Stomach (tissue), 8 donors: ENCODE measurements at regions not wholly inside any gene's neighbourhood (a gene's known extent, or its start where the extent isn't known, plus 50 kb on each side); places are given as distances from the start of the nearest gene placed in this dataset.

Experiments used
- DNase-seq, 2 donors: peaks; one replicate each; pipeline versions ENCODE4 v3.0.0 to v3.0.0-alpha.2; 2013 to 2019
- H3K27ac ChIP-seq, 5 donors: fragments of 200-600 bp in 4 of 5; sonication (generic) in 4 of 5; one replicate each; pipeline ENCODE4 v1.5.1; 2013 to 2019; ENCODE audit warnings: mild to moderate bottlenecking in 1 of 5, moderate library complexity in 1 of 5
- H3K27me3 ChIP-seq, 3 donors: fragments of 200-600 bp; sonication (generic); one replicate each; pipeline ENCODE4 v1.5.1; 2017 to 2019; ENCODE audit warnings: mixed run types in 1 of 3
- H3K36me3 ChIP-seq, 4 donors: fragments of 200-600 bp; sonication (generic); 1 replicate in 3 of 4; 2 replicates in 1 of 4; pipeline ENCODE4 v1.5.1; 2016 to 2019
- H3K4me1 ChIP-seq, 4 donors: fragments of 200-600 bp; sonication (generic); one replicate each; pipeline ENCODE4 v1.5.1; 2016 to 2019
- H3K4me3 ChIP-seq, 4 donors: fragments of 200-600 bp; sonication (generic) in 3 of 4; one replicate each; pipeline ENCODE4 v1.5.1; 2016 to 2019; ENCODE audit warnings: mild to moderate bottlenecking in 1 of 4
- H3K9me3 ChIP-seq, 4 donors: fragments of 200-600 bp; sonication (generic); one replicate each; pipeline ENCODE4 v1.5.1; 2016 to 2019
- EP300 ChIP-seq: sonication (generic); formaldehyde crosslinking; IDR thresholded peaks from one replicate; pipeline ENCODE4 v1.6.1; 2017; ENCODE audit warnings: antibody characterized with exemption
- POLR2A ChIP-seq, 4 donors: fragments of 450-650 bp; IDR thresholded peaks; one replicate each; pipeline ENCODE4 v1.6.1; 2016; ENCODE audit warnings: antibody characterized with exemption in 4 of 4, control low read depth in 2 of 4, mild to moderate bottlenecking in 1 of 4, moderate library complexity in 1 of 4
- POLR2AphosphoS5 ChIP-seq, 3 donors: sonication (generic); formaldehyde crosslinking; IDR thresholded peaks; one replicate each; pipeline ENCODE4 v1.6.1; 2016; ENCODE audit warnings: antibody characterized with exemption in 3 of 3
- WGBS, 5 donors: extraction: QIAGEN DNeasy Blood & Tissue Kit in 3 of 5; methylation state at CpG; one replicate each; pipeline versions ENCODE4 v1.1.5 to v1.1.7; 2013 to 2018; 5-methylcytosine and 5-hydroxymethylcytosine counted together
- intact Hi-C: fragments of 100-400 bp; cut with DNase I; formaldehyde crosslinking; loops from one replicate; pipeline ENCODE4 v1.15.1; 2023; ENCODE audit warnings: low total_unique reads
- TF ChIP-seq, protein P1 (sequence below), 7 experiments: fragments of 450-650 bp in 4 of 7; fragments of 200-600 bp in 3 of 7; sonication (generic) in 3 of 7; IDR thresholded peaks; one replicate each; pipeline ENCODE4 v1.5.1; 2016 to 2019; ENCODE audit warnings: antibody characterized with exemption in 7 of 7, control low read depth in 2 of 7, mild to moderate bottlenecking in 1 of 7
- donor health status: healthy with polysubstance abuse.
- donor health status: Bipolar disorder and iron deficiency.
- donor health status: healthy.

DNA sequence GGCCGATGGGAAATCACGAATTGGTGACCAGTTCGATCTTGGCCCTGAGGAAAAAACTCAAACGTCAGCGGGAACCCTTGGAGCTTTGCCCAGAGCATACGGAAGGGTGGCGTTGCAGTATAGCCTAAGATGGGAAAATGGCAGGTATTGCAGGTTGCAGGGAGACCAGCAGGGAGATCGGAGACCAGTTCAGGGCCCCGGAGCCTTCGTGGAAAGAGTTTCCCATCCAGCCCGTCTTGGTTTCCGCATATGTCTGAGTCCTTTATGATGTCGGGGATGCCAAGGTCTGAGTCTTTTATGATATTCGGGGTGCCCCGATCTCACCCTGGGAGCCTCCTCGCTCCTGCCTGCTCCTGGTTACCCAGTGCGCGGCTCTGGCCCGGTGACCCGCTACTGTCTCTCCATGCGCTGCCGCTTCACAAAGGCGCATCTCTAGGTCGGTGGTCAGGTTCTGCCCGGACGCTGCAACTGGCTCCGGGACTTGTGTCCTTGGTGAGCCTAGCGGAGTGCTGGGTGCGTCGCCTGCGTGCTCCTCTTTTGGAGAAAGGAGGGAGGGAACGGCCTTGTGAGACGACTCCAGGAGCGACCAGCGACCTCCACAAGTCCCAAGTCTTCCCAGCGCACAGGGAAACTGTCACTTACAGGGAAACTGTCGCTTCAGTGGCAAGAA, 94.2 kb downstream of the PRKAB2 start:
- Histone ChIP-seq H3K4me3 (no peak overlapping the region), H3K4me1 (peaks cover 13 to 44% (median 31%) of the 10 kb centered on the region in 4 donors), H3K36me3 (no peaks in the 10 kb centered on the region), H3K27me3 (peaks cover 4 to 100% (median 57%) of the 10 kb centered on the region in 3 donors), H3K9me3 (peaks cover 0 to 17% (median 2%) of the 10 kb centered on the region in 4 donors), H3K27ac (no peak overlapping the region)
- DNase-seq: peak in 1 of 2 donors; percentile 16
- intact Hi-C loops: no loop called here
- 8 to 34% (median 17%) methylated on average over 28 to 37 of the region's 37 CpGs for WGBS, 5 donors
- no peak for TF ChIP-seq POLR2A (IDR thresholded peaks at IDR 0.05)
- TF ChIP-seq, protein P1, sequence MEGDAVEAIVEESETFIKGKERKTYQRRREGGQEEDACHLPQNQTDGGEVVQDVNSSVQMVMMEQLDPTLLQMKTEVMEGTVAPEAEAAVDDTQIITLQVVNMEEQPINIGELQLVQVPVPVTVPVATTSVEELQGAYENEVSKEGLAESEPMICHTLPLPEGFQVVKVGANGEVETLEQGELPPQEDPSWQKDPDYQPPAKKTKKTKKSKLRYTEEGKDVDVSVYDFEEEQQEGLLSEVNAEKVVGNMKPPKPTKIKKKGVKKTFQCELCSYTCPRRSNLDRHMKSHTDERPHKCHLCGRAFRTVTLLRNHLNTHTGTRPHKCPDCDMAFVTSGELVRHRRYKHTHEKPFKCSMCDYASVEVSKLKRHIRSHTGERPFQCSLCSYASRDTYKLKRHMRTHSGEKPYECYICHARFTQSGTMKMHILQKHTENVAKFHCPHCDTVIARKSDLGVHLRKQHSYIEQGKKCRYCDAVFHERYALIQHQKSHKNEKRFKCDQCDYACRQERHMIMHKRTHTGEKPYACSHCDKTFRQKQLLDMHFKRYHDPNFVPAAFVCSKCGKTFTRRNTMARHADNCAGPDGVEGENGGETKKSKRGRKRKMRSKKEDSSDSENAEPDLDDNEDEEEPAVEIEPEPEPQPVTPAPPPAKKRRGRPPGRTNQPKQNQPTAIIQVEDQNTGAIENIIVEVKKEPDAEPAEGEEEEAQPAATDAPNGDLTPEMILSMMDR (IDR thresholded peaks at IDR 0.05): no peak
- no peak for TF ChIP-seq EP300
- TF ChIP-seq POLR2AphosphoS5 (IDR thresholded peaks at IDR 0.05): no peak

DNA sequence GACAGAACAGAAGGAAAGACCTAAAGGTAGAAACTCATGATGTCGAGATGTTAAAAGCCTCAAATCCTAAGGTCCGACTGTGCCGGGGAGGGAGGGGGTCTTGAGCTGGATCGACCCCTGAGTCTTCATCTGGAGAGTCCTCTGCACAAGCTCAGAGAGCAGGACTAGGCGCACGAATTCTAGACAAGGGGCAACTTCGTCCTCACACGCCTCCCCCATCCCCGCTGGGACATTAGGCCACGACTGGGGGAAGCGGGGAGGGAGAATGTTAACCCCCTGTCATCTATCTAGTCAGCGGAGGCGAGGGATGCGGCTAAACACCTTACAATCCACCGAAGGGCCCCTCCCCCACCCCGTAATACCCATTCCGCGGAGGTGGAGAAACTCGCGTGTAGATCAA, 94.7 kb downstream of the PRKAB2 start:
- H3K4me3 ChIP-seq: no peak overlapping the region
- peaks cover 13 to 49% (median 36%) of the 10 kb centered on the region in 4 donors for H3K4me1 ChIP-seq
- intact Hi-C loops: no loop called here
- DNase-seq: no peak
- TF ChIP-seq EP300 (no peak), POLR2AphosphoS5 (IDR thresholded peaks at IDR 0.05) (no peak)
- peaks cover 4 to 100% (median 62%) of the 10 kb centered on the region in 3 donors for H3K27me3 ChIP-seq
- no peaks in the 10 kb centered on the region for H3K36me3 ChIP-seq
- H3K9me3 ChIP-seq: peaks cover 0 to 17% (median 2%) of the 10 kb centered on the region in 4 donors
- 20 to 35% (median 24%) methylated on average over 15 to 20 of the region's 20 CpGs for WGBS, 5 donors
- H3K27ac ChIP-seq: no peak overlapping the region

DNA sequence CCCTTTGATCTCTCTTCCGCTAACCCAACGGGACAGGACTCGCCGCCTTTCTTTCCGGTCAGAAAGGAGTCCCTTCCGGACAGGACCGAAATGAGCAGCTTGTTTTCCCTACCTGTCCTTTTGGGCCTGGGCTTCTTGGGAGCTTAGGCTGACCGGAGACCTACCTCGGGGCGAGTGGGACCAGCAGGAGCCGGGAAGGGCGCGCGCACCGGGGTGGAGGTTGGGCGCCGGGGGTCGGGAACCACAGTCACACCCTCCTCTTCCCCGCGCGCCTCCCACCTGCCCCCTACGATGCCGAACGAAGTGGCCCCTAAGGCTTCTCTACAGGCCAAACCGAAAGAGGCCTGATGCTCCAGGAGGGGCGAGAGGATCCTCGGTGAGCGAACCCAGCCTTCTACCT, 95.2 kb downstream of the PRKAB2 start:
- Histone ChIP-seq H3K36me3 (no peaks in the 10 kb centered on the region), H3K27me3 (peaks cover 4 to 100% (median 66%) of the 10 kb centered on the region in 3 donors), H3K4me1 (peaks cover 13 to 51% (median 38%) of the 10 kb centered on the region in 4 donors), H3K4me3 (no peak overlapping the region), H3K27ac (no peak overlapping the region), H3K9me3 (peaks cover 0 to 17% (median 2%) of the 10 kb centered on the region in 4 donors)
- no peak for DNase-seq
- intact Hi-C loops: no loop called here
- TF ChIP-seq EP300 (no peak), POLR2A (IDR thresholded peaks at IDR 0.05) (no peak), POLR2AphosphoS5 (IDR thresholded peaks at IDR 0.05) (no peak)
- TF ChIP-seq, protein P1 (IDR thresholded peaks at IDR 0.05): no peak
- WGBS, 5 donors: 33 to 52% (median 36%) methylated on average over 11 to 28 of the region's 28 CpGs

DNA sequence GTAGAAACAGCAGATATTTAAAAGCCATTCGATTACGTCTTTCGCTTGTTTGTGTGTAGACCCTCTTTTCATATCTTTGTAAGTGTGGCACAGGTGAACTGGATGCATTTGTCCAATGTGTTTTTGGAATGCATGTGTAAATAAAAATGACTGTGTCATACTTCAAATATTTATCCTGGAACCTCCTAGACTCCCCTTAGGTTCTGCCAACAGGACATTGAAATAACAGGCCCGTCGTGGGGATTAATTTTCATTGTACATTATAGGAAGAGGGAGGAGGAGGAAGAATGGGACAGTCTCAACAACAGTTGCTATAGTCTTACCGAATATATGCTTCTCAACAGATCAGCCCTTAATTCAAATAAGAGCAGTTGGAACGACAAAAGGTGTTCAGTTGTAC, 95.8 kb downstream of the PRKAB2 start:
- Histone ChIP-seq H3K4me1 (peaks cover 13 to 51% (median 38%) of the 10 kb centered on the region in 4 donors), H3K27me3 (peaks cover 4 to 100% (median 66%) of the 10 kb centered on the region in 3 donors), H3K27ac (no peak overlapping the region), H3K9me3 (peaks cover 0 to 17% (median 2%) of the 10 kb centered on the region in 4 donors), H3K4me3 (no peak overlapping the region), H3K36me3 (no peaks in the 10 kb centered on the region)
- intact Hi-C loops: no loop called here
- WGBS, 5 donors: 55 to 80% (median 66%) methylated on average over 7 of the region's 7 CpGs
- DNase-seq: no peak
- TF ChIP-seq POLR2A (IDR thresholded peaks at IDR 0.05) (no peak), EP300 (no peak), POLR2AphosphoS5 (IDR thresholded peaks at IDR 0.05) (no peak)
- TF ChIP-seq, protein P1 (IDR thresholded peaks at IDR 0.05): no peak
